GM18909 (cell line): ENCODE measurements at regions not wholly inside any gene's neighbourhood (a gene's known extent, or its start where the extent isn't known, plus 50 kb on each side); places are given as distances from the start of the nearest gene placed in this dataset.
"Not testable (repeated sequence)": the region's sequence is repeated elsewhere in the genome, so short reads cannot be mapped to it uniquely, and the experiment has no call there.

Source experiments
- ATAC-seq: cut with Tn5 transposase; IDR thresholded peaks from one replicate; pipeline ENCODE4 v1.9.1; 2021; ENCODE audit warnings: mild to moderate bottlenecking; ENCODE audit not compliant: unreplicated experiment, poor library complexity

GRCh38 chr14:21840765-21841164, 167.1 kb upstream of the OR4E1 start:
- ATAC-seq, result no peak

DNA sequence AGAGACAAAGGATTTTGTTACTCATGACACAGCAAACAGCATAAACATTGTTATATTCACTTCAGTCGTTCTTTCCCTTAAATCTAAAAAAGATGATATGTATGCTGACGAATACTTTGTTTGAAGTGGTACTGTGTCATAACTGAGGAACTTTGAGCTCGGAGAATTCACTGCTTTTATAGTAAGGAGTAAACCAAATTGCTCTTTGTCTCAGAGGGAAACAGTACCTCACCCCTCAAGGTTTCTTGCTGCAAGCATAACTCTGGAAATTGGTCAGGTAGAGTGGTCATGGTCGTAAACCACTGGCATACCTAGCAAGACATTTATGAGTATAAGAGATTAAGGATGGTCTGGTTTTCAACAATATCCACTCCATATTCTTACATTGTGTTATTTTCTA, 160.2 kb upstream of the OR4E1 start:
- ATAC-seq, result no peak

- ATAC-seq, result no peak
Observed at GRCh38 chr14:21825845-21826244, 152.2 kb upstream of the OR4E1 start.

DNA sequence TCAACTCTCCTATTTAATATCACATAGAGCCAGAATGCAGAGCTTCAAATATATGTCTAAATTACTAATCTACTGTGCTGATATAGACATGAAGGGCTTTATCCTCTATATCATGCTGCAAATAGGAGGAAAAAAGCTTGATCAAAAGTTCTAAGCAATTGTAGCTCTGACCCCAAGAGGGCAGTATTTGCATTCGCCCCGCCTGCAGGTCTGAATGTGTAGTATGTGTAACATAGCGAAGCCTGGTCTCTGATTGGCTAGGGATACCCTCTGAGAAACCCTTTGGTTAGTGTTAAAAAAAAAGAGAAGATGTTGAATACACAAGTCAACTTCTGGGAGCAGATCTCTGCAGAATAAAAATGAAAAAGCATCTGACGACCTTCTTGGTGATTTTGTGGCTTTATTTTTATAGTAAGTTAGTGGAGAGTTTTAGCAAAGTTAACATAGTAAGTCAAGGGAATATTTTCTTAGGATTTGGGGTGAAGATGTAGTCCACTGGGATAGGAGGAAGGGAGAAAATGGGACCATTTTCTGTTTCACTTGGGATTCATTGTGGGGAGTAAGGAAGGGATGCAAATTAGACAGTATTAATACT, 151.6 kb upstream of the OR4E1 start:
- no peak for ATAC-seq

GRCh38 chr14:21822109-21822508, 148.5 kb upstream of the OR4E1 start:
- no peak for ATAC-seq

DNA sequence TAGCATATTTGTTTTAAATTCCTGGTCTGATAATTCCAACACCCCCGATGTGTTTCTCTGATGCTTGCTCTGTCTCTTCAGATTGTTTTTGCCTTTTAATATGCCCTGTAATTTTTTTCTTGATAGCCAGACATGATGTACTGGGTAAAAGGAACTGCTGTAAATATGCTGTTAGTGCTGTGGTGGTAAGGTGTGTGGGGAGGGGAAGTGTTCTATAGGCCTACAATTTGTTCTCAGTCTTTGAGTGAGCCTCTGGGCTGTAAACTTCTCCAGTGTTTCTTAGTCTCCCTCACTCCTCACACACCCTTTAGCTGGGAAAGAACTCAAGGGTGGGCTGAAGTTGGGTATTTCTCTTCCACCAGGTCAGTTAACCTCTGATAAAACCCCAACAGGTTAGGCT, 147.0 kb upstream of the OR4E1 start:
- no peak for ATAC-seq

DNA sequence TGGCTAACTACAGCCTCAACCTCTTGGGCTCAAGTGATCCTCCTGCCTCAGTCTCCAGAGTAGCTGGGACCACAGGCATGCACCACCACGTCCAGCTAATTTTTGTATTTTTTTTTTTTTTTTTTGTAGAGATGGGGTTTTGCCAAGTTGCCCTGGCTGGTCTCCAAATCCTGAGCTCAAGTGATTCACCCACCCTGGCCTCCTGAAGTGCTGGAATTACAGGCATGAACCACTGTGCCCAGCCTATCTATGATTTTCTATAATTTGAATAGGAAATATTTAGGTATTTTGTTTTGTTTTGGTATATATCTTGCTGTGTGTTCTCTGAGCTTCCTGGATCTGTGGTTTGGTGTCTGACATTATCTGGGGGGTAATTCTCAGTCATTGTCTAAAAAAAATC, 146.3 kb upstream of the OR4E1 start:
- not testable (repeated sequence) for ATAC-seq

DNA sequence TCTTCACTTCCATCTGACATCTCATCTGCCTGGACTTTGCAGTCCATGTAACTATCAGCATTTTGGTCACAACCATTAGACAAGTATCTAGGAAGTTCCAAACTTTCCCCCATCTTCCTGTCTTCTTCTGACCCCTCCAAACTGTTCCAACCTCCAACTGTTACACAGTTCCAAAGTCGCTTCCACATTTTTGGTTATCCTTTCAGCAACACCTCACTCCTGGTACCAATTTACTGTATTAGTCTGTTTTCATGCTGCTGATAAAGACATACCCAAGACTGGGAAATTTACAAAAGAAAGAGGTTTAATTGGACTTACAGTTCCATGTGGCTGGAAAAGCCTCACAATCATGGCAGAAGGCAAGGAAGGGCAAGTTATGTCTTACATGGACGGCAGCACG, 143.4 kb upstream of the OR4E1 start:
- ATAC-seq, result not testable (repeated sequence)

- ATAC-seq, result no peak
Observed at GRCh38 chr14:21807975-21808374, 134.4 kb upstream of the OR4E1 start.

DNA sequence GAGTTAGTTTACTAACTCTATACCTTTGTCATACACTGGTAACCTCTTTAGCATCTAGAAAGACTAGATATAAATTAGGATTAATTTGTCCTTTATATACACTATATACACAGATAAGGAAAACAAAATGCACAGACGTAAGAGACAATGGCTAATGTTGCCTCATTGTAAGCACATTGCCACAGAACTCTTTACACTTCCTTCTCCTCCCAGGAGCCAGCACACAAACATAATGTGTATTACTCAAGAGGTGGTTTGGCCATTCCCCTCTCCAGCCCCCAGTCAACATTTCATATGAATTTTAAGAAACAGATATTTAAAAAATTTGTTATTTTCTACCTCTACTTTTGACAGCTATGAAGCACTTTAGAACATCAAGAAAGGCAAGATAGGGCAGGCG, 131.4 kb upstream of the OR4E1 start:
- no peak for ATAC-seq

DNA sequence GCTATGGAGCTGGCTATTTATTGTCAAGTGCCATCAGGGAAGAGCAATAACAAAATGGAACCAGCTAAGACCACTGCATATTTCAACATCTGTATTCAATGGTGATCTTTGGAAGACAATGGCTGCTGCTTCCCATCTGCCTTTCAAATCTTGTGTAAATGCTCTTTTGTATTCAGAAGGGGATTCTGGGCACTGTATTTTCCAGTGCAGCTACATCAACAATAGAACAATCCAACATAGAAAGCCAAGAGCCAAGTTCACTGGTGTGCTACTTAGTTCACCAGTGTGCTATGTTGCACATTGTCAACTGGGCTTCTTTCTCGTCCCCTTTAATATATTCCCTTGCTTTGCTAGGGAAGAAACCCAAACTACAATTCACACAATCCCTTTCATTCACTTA, 128.8 kb upstream of the OR4E1 start:
- ATAC-seq, result no peak

- no peak for ATAC-seq
Observed at GRCh38 chr14:21796916-21797315, 123.3 kb upstream of the OR4E1 start.

- ATAC-seq, result no peak
Observed at GRCh38 chr14:21795456-21795855, 121.8 kb upstream of the OR4E1 start.

GRCh38 chr14:21791749-21792148, 118.1 kb upstream of the OR4E1 start:
- ATAC-seq, result no peak

- not testable (repeated sequence) for ATAC-seq
Observed at GRCh38 chr14:21788687-21789086, 115.1 kb upstream of the OR4E1 start.

DNA sequence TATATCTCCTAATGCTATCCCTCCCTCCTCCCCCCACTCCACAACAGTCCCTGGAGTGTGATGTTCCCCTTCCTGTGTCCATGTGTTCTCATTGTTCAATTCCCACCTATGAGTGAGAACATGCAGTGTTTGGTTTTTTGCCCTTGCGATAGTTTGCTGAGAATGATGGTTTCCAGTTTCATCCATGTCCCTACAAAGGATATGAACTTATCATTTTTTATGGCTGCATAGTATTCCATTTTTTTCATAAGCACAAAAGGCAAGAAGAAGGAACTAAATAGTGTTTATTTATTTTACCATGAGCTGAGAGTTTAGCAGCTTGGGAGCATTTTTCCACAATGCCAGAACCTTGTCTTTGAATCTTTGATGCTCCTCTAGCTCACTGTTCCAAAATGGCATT, 113.6 kb upstream of the OR4E1 start:
- ATAC-seq, result not testable (repeated sequence)

GRCh38 chr14:21781543-21781942, 107.9 kb upstream of the OR4E1 start:
- no peak for ATAC-seq

DNA sequence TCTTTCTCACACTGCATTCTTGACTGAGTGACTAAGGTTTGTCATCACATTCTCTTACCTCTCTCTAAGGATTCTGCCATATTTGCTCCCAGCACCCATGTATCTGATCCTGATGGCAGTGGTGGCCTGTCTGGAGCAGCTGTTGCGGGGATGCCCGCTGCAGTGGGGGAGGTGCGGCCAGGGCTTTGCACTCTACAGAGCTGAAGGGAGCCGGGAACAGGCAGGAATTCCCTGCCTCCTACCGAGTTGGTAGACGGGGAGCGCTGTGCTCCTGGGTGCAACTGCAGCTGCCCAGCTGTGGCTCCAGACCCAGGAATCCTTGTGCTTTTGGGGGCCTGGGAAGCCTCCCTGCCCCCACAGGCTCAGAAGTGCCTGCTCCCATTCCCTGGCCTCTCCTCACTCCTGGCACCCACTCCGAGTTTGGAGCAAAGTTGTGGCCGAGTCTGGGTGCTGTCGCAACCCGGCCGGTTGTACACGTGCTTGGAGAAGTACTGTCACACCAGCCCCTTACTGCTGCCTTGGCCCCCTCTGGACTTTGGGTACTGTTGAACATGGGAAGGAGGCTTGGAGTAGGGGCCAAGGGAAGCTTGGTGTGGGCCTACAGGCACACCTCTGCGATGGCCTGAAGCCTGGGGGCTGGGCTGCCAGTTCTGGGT, 106.9 kb upstream of the OR4E1 start:
- no peak for ATAC-seq

DNA sequence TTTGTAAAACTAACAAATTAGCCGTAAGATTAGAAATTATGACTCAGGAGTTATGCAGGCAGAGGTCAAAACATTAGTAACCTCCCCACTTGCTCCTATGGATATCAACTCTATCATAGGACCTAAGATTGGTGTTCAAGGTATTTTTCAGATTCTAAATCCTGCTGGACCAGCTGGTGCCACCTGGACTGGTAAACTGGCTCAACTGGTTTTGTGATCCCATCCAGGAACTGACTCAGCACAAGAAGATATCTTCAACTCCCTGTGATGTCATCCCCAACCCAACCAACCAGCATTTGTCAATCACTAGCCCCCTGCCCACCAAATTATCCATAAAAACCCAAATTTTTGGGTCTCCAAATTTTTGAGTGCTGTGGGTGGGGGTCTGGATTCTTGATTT, 98.1 kb upstream of the OR4E1 start:
- ATAC-seq, result no peak

- no peak for ATAC-seq
Observed at GRCh38 chr14:21768875-21769257, 95.2 kb upstream of the OR4E1 start.

- no peak for ATAC-seq
Observed at GRCh38 chr14:21768116-21768874, 94.7 kb upstream of the OR4E1 start.

- not testable (repeated sequence) for ATAC-seq
Observed at GRCh38 chr14:21760360-21760759, 86.7 kb upstream of the OR4E1 start.
